HCT116 (cell line): ENCODE measurements at regions not wholly inside any gene's neighbourhood (a gene's known extent, or its start where the extent isn't known, plus 50 kb on each side); places are given as distances from the start of the nearest gene placed in this dataset.

Experiments used
- ATAC-seq: fragments of 200-7000 bp; cut with Tn5 transposase; 2 replicates; pipeline ENCODE4 v1.9.1; 2020; ENCODE audit warnings: mild to moderate bottlenecking, moderate library complexity
- BruUV-seq: library from RNA; stranded (reverse); fragments of 400-500 nt; replicated peaks from 2 replicates; lab custom pipeline; 2021; lab: Mats Ljungman, UMichigan
- CTCF ChIA-PET: fragments of 300-600 bp; sonication (Branson Sonifier 250); formaldehyde crosslinking; loops from one replicate; lab custom pipeline; 2021; ENCODE audit warnings: antibody characterized with exemption; lab: Charles Lee
- POLR2A ChIA-PET: fragments of 300-600, 350-600 bp; sonication (Branson Sonifier 250); formaldehyde crosslinking; loops from one replicate; lab custom pipeline; 2021; ENCODE audit warnings: antibody characterized with exemption; lab: Charles Lee
- RAD21 ChIA-PET, 2 experiments: fragments of 300-600 bp; sonication (Branson Sonifier 250); formaldehyde crosslinking; loops; one replicate each; lab custom pipeline; 2023; ENCODE audit warnings: low total read pairs in 2 of 2; ENCODE audit not compliant: uncharacterized antibody in 2 of 2, unreplicated experiment in 2 of 2, low non-redundant PET in 1 of 2; lab: Charles Lee
- DNase-seq: peaks from one replicate; pipeline ENCODE4 v3.0.0-alpha.2; 2010; ENCODE audit warnings: low read depth, low spot score
- H2AFZ ChIP-seq: fragments of 200-600 bp; shearing (Covaris generic), sonication (generic); 2 replicates; pipeline ENCODE4 v1.6.1; 2017; ENCODE audit warnings: low read depth, mixed run types, mixed read lengths, antibody characterized with exemption, low read length; ENCODE audit not compliant: poor library complexity, severe bottlenecking
- H3K27ac ChIP-seq: 2 replicates; pipeline ENCODE4 v1.5.1; 2012; ENCODE audit warnings: low read depth, low read length
- H3K27me3 ChIP-seq: fragments of 200-600 bp; sonication (generic); 2 replicates; pipeline ENCODE4 v1.6.1; 2016; ENCODE audit warnings: mixed run types, low read length, mixed read lengths; ENCODE audit not compliant: insufficient read depth
- H3K36me3 ChIP-seq, 2 experiments: fragments of 200-500 bp in 1 of 2; fragments of 200-600 bp in 1 of 2; sonication (Bioruptor generic) in 1 of 2; sonication (generic) in 1 of 2; 2 replicates each; pipeline versions ENCODE4 v1.5.1 to v1.6.1; 2014 to 2016; ENCODE audit warnings: low read length in 2 of 2, inconsistent platforms in 1 of 2, mixed read lengths in 1 of 2, mixed run types in 1 of 2; ENCODE audit not compliant: insufficient read depth in 2 of 2, control insufficient read depth in 1 of 2
- H3K4me1 ChIP-seq, 2 experiments: fragments of 200-600 bp in 1 of 2; sonication (generic) in 1 of 2; 2 replicates each; pipeline versions ENCODE4 v1.5.1 to v1.6.1; 2012 to 2017; ENCODE audit warnings: low read length in 2 of 2, inconsistent platforms in 1 of 2, mild to moderate bottlenecking in 1 of 2, mixed read lengths in 1 of 2, mixed run types in 1 of 2, moderate library complexity in 1 of 2; ENCODE audit not compliant: insufficient read depth in 2 of 2, control insufficient read depth in 1 of 2
- H3K4me2 ChIP-seq: fragments of 200-600 bp; sonication (generic); 2 replicates; pipeline ENCODE4 v1.6.1; 2017; ENCODE audit warnings: mixed run types, low read length, mixed read lengths
- H3K4me3 ChIP-seq, 2 experiments: fragments of 200-600 bp in 1 of 2; sonication (generic) in 1 of 2; replicated peaks in 1 of 2; 2 replicates each; pipeline ENCODE4 v1.5.1; 2011 to 2016; ENCODE audit warnings: low read length in 2 of 2, control low read depth in 1 of 2, low read depth in 1 of 2, mild to moderate bottlenecking in 1 of 2, mixed read lengths in 1 of 2, mixed run types in 1 of 2
- H3K79me2 ChIP-seq: fragments of 200-600 bp; sonication (generic); 2 replicates; pipeline ENCODE4 v1.6.1; 2017; ENCODE audit warnings: mild to moderate bottlenecking, mixed run types, low read length, moderate library complexity, mixed read lengths; ENCODE audit not compliant: insufficient read depth
- H3K9ac ChIP-seq: fragments of 200-600 bp; sonication (generic); 2 replicates; pipeline ENCODE4 v1.6.1; 2016; ENCODE audit warnings: low read length, mixed read lengths
- H3K9me2 ChIP-seq: fragments of 200-600 bp; sonication (generic), shearing (Covaris generic); 2 replicates; pipeline ENCODE4 v1.6.1; 2017; ENCODE audit warnings: mixed run types, mild to moderate bottlenecking, moderate library complexity; ENCODE audit not compliant: insufficient read depth
- H3K9me3 ChIP-seq, 2 experiments: fragments of 200-500 bp in 1 of 2; fragments of 200-600 bp in 1 of 2; sonication (Bioruptor generic) in 1 of 2; sonication (generic) in 1 of 2; 2 replicates each; pipeline ENCODE4 v1.6.1; 2014 to 2017; ENCODE audit warnings: low read length in 2 of 2, mixed read lengths in 2 of 2, inconsistent platforms in 1 of 2, low read depth in 1 of 2, mild to moderate bottlenecking in 1 of 2, mixed run types in 1 of 2, moderate library complexity in 1 of 2; ENCODE audit not compliant: control insufficient read depth in 1 of 2, insufficient read depth in 1 of 2
- H4K20me1 ChIP-seq: fragments of 200-600 bp; sonication (generic), shearing (Covaris generic); 2 replicates; pipeline ENCODE4 v1.6.1; 2017; ENCODE audit warnings: mixed run types, mild to moderate bottlenecking, moderate library complexity; ENCODE audit not compliant: insufficient read depth
- ATF3 ChIP-seq: IDR thresholded peaks from 2 replicates; pipeline ENCODE4 v1.6.1; 2012
- CEBPB ChIP-seq: IDR thresholded peaks from 2 replicates; pipeline ENCODE4 v1.6.1; 2012; ENCODE audit warnings: low read depth
- CTCF ChIP-seq, 3 experiments: fragments of 200-600 bp in 1 of 3; sonication (generic) in 1 of 3; IDR thresholded peaks in 2 of 3; conservative IDR thresholded peaks in 1 of 3; 2 replicates each; pipeline ENCODE4 v1.5.1; 2012 to 2017; ENCODE audit warnings: low read depth in 2 of 3, low read length in 2 of 3, antibody characterized with exemption in 1 of 3, borderline replicate concordance in 1 of 3, control low read depth in 1 of 3, mild to moderate bottlenecking in 1 of 3, mixed read lengths in 1 of 3, mixed run types in 1 of 3, moderate library complexity in 1 of 3; ENCODE audit not compliant: insufficient read depth in 1 of 3
- EGR1 ChIP-seq: IDR thresholded peaks from 2 replicates; pipeline ENCODE4 v1.6.1; 2012; ENCODE audit warnings: low read depth
- FOSL1 ChIP-seq: IDR thresholded peaks from 2 replicates; pipeline ENCODE4 v1.6.1; 2012; ENCODE audit warnings: low read depth
- MAX ChIP-seq: IDR thresholded peaks from 2 replicates; pipeline ENCODE4 v1.6.1; 2012
- POLR2AphosphoS5 ChIP-seq: IDR thresholded peaks from 2 replicates; pipeline ENCODE4 v1.6.1; 2011; ENCODE audit warnings: mild to moderate bottlenecking, low read depth, low read length, moderate library complexity
- REST ChIP-seq: IDR thresholded peaks from 2 replicates; pipeline ENCODE4 v1.6.1; 2012; ENCODE audit warnings: low read depth
- SIN3A ChIP-seq: IDR thresholded peaks from 2 replicates; pipeline ENCODE4 v1.6.1; 2012; ENCODE audit warnings: low read depth
- SP1 ChIP-seq: IDR thresholded peaks from 2 replicates; pipeline ENCODE4 v1.6.1; 2012; ENCODE audit warnings: low read depth
- TCF7L2 ChIP-seq: IDR thresholded peaks from 2 replicates; pipeline ENCODE4 v1.7.0; 2011; ENCODE audit warnings: borderline replicate concordance, inconsistent platforms; ENCODE audit not compliant: insufficient read depth, insufficient read length; ENCODE audit errors: extremely low read depth
- YY1 ChIP-seq: IDR thresholded peaks from 2 replicates; pipeline ENCODE4 v1.6.1; 2011; ENCODE audit warnings: low read length, low read depth, moderate library complexity, mild to moderate bottlenecking; ENCODE audit not compliant: insufficient replicate concordance; ENCODE audit errors: extremely low read depth
- ZFX ChIP-seq: fragments of 450-650 bp; IDR thresholded peaks from 2 replicates; pipeline ENCODE4 v1.6.1; 2017
- ZNF274 ChIP-seq: fragments of 200-500 bp; sonication (Bioruptor generic); IDR thresholded peaks from 2 replicates; pipeline ENCODE4 v1.6.1; 2014; ENCODE audit warnings: mild to moderate bottlenecking, low read depth, low read length, inconsistent platforms
- intact Hi-C: fragments of 100-400 bp; cut with micrococcal nuclease; formaldehyde crosslinking; loops from 2 replicates; pipeline ENCODE4 v1.10.0; 2022

GRCh38 chr13:69604698-69605097 lies 502.9 kb upstream of the ATXN8OS start:
- ChIA-PET CTCF (no interaction called here), POLR2A (no interaction called here), RAD21 (no interaction called here)
- intact Hi-C loops: no loop called here
- Histone ChIP-seq H3K79me2 (no peaks in the 10 kb centered on the region), H4K20me1 (no peaks in the 10 kb centered on the region), H3K27me3 (no peaks in the 10 kb centered on the region)
- DNase-seq: no peak
- TF ChIP-seq TCF7L2 (no peak), ATF3 (no peak), CEBPB (no peak), EGR1 (no peak), ZNF274 (no peak), FOSL1 (no peak), ZFX (no peak), REST (no peak), POLR2AphosphoS5 (no peak), YY1 (no peak), CTCF (IDR thresholded peaks at IDR 0.05 in 2 of 3, conservative IDR thresholded peaks at IDR 0.05 in 1 of 3; ENCODE audit: borderline replicate concordance in 1 of 3, insufficient read depth in 1 of 3, low read depth in 2 of 3, low read length in 2 of 3) (no peak), SP1 (no peak), MAX (no peak), SIN3A (no peak)
- TF ChIP-seq, all 23 proteins: peak for 0
- Histone ChIP-seq H3K4me3 (no peak overlapping the region), H3K9ac (no peak overlapping the region), H3K4me1 (no peaks in the 10 kb centered on the region), H3K9me3 (peaks cover 0 to 4% of the 10 kb centered on the region in 2 experiments; a peak in 1 of 4 replicates), H3K9me2 (no peaks in the 10 kb centered on the region), H3K36me3 (no peaks in the 10 kb centered on the region), H2AFZ (no peak overlapping the region), H3K27ac (no peak overlapping the region), H3K4me2 (no peak overlapping the region)
- no TSS peak for BruUV-seq
- ATAC-seq: no peak
